ENCODE measurements at regions not wholly inside any gene's neighbourhood (a gene's known extent, or its start where the extent isn't known, plus 50 kb on each side); places are given as distances from the start of the nearest gene placed in this dataset.

- no peak for DNase-seq
Measured at GRCh38 chr2:17309181-17309580, 209.1 kb downstream of the RAD51AP2 start.

GRCh38 chr2:17306706-17307105, 211.5 kb downstream of the RAD51AP2 start:
- Histone ChIP-seq H3K9me3 (no peaks in the 10 kb centered on the region), H3K36me3 (no peaks in the 10 kb centered on the region), H3K27ac (no peak overlapping the region), H3K4me3 (no peak overlapping the region), H3K4me1 (no peaks in the 10 kb centered on the region), H3K27me3 (no peaks in the 10 kb centered on the region)
- 94 to 95% methylated on average over 2 of the region's 2 CpGs for WGBS, 2 donors
- intact Hi-C loops (cut with DNase I), result no loop called here
- TF ChIP-seq EP300 (IDR thresholded peaks at IDR 0.05), result no peak
- TF ChIP-seq POLR2A (IDR thresholded peaks at IDR 0.05), result no peak
- TF ChIP-seq, protein P1, sequence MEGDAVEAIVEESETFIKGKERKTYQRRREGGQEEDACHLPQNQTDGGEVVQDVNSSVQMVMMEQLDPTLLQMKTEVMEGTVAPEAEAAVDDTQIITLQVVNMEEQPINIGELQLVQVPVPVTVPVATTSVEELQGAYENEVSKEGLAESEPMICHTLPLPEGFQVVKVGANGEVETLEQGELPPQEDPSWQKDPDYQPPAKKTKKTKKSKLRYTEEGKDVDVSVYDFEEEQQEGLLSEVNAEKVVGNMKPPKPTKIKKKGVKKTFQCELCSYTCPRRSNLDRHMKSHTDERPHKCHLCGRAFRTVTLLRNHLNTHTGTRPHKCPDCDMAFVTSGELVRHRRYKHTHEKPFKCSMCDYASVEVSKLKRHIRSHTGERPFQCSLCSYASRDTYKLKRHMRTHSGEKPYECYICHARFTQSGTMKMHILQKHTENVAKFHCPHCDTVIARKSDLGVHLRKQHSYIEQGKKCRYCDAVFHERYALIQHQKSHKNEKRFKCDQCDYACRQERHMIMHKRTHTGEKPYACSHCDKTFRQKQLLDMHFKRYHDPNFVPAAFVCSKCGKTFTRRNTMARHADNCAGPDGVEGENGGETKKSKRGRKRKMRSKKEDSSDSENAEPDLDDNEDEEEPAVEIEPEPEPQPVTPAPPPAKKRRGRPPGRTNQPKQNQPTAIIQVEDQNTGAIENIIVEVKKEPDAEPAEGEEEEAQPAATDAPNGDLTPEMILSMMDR (IDR thresholded peaks at IDR 0.05), result no peak
- no peak for DNase-seq

More at GRCh38 chr2:17309181-17309580, 209.1 kb downstream of the RAD51AP2 start:
- Histone ChIP-seq H3K27ac (no peak overlapping the region), H3K9me3 (no peaks in the 10 kb centered on the region), H3K36me3 (no peaks in the 10 kb centered on the region), H3K4me1 (no peaks in the 10 kb centered on the region), H3K27me3 (no peaks in the 10 kb centered on the region), H3K4me3 (no peak overlapping the region)
- intact Hi-C loops (cut with DNase I), result no loop called here
- WGBS, 2 donors, result 95 to 97% methylated on average over 2 of the region's 2 CpGs
- TF ChIP-seq POLR2AphosphoS5 (IDR thresholded peaks at IDR 0.05), result no peak
- TF ChIP-seq, protein P1 (IDR thresholded peaks at IDR 0.05), result no peak
- TF ChIP-seq POLR2A (IDR thresholded peaks at IDR 0.05), result no peak
- no peak for TF ChIP-seq EP300 (IDR thresholded peaks at IDR 0.05)

- Histone ChIP-seq H3K36me3 (no peaks in the 10 kb centered on the region), H3K27ac (no peak overlapping the region), H3K4me3 (no peak overlapping the region), H3K27me3 (no peaks in the 10 kb centered on the region), H3K4me1 (no peaks in the 10 kb centered on the region), H3K9me3 (no peaks in the 10 kb centered on the region)
- no peak for TF ChIP-seq POLR2A (IDR thresholded peaks at IDR 0.05)
- TF ChIP-seq EP300 (IDR thresholded peaks at IDR 0.05), result no peak
- TF ChIP-seq, protein P1 (IDR thresholded peaks at IDR 0.05), result no peak
- no peak for TF ChIP-seq POLR2AphosphoS5 (IDR thresholded peaks at IDR 0.05)
- DNase-seq, result no peak
- intact Hi-C loops (cut with DNase I), result no loop called here
- WGBS, 2 donors, result 78 to 82% methylated on average over 1 of the region's 1 CpG
Measured at GRCh38 chr2:17306219-17306618, 212.0 kb downstream of the RAD51AP2 start.

DNA sequence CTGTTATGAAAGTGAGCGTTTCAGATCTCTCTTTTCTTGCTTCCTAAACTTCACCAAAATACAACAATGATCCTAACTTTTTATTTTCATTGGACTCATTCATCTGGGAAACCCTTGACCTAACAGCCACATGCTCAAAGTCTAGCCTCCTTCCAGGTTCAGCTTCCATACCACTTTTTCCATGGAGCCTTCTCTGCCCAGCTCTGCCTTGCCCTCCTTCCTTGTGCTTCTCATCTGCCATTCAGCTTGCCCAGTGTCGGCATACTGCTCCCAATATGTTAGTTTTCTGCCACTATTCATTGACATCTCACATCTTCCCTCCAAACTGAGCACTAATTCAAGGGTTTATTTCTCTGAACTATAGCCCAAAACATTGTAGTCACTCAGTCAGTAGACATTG, 214.7 kb downstream of the RAD51AP2 start:
- Histone ChIP-seq H3K27me3 (no peaks in the 10 kb centered on the region), H3K27ac (no peak overlapping the region), H3K36me3 (no peaks in the 10 kb centered on the region), H3K9me3 (no peaks in the 10 kb centered on the region), H3K4me3 (no peak overlapping the region), H3K4me1 (no peaks in the 10 kb centered on the region)
- no peak for TF ChIP-seq POLR2A (IDR thresholded peaks at IDR 0.05)
- intact Hi-C loops (cut with DNase I), result no loop called here
- 44 to 55% methylated on average over 2 of the region's 2 CpGs for WGBS, 2 donors
- no peak for DNase-seq

- H3K27ac ChIP-seq, result no peak overlapping the region
- no peaks in the 10 kb centered on the region for H3K27me3 ChIP-seq
- no peaks in the 10 kb centered on the region for H3K36me3 ChIP-seq
- no peak overlapping the region for H3K4me3 ChIP-seq
- no peak for DNase-seq
- no peak for TF ChIP-seq POLR2AphosphoS5 (IDR thresholded peaks at IDR 0.05)
- TF ChIP-seq POLR2A (IDR thresholded peaks at IDR 0.05), result no peak
- TF ChIP-seq, protein P1 (IDR thresholded peaks at IDR 0.05), result no peak
- TF ChIP-seq EP300 (IDR thresholded peaks at IDR 0.05), result no peak
- no peaks in the 10 kb centered on the region for H3K4me1 ChIP-seq
- intact Hi-C loops (cut with DNase I), result no loop called here
- H3K9me3 ChIP-seq, result no peaks in the 10 kb centered on the region
- WGBS, 2 donors, result 84 to 86% methylated on average over 4 of the region's 4 CpGs
Measured at GRCh38 chr2:17303054-17303453, 215.2 kb downstream of the RAD51AP2 start.

Measured in sigmoid colon (tissue), 6 donors.